H9 (cell line): ENCODE measurements at regions not wholly inside any gene's neighbourhood (a gene's known extent, or its start where the extent isn't known, plus 50 kb on each side); places are given as distances from the start of the nearest gene placed in this dataset.

Experiments used
- DNase-seq: peaks from one replicate; pipeline ENCODE4 v3.0.0-alpha.2; 2017
- H2AFZ ChIP-seq: one replicate; pipeline ENCODE4 v1.6.1; 2013; ENCODE audit warnings: mild to moderate bottlenecking, low read length, control low read depth, moderate library complexity
- H2AK5ac ChIP-seq: 2 replicates; pipeline ENCODE4 v1.6.1; 2013; ENCODE audit warnings: low read length, control low read depth, mixed read lengths; ENCODE audit not compliant: insufficient read length
- H2BK120ac ChIP-seq: one replicate; pipeline ENCODE4 v1.6.1; 2013; ENCODE audit warnings: low read depth, mild to moderate bottlenecking, low read length, control low read depth, inconsistent platforms; ENCODE audit not compliant: poor library complexity, severe bottlenecking
- H2BK12ac ChIP-seq: 2 replicates; pipeline ENCODE4 v1.6.1; 2013; ENCODE audit warnings: low read length, control low read depth, mixed read lengths, low read depth; ENCODE audit not compliant: insufficient read length
- H2BK15ac ChIP-seq: 2 replicates; pipeline ENCODE4 v1.6.1; 2013; ENCODE audit warnings: low read depth, low read length, control low read depth
- H2BK20ac ChIP-seq: one replicate; pipeline ENCODE4 v1.6.1; 2013; ENCODE audit warnings: low read depth, mild to moderate bottlenecking, low read length, control low read depth, inconsistent platforms; ENCODE audit not compliant: poor library complexity, severe bottlenecking
- H2BK5ac ChIP-seq: 2 replicates; pipeline ENCODE4 v1.6.1; 2013; ENCODE audit warnings: low read length, control low read depth, mixed read lengths; ENCODE audit not compliant: insufficient read length
- H3K14ac ChIP-seq: 2 replicates; pipeline ENCODE4 v1.6.1; 2013; ENCODE audit warnings: low read length, control low read depth; ENCODE audit not compliant: insufficient read depth
- H3K18ac ChIP-seq: 2 replicates; pipeline ENCODE4 v1.6.1; 2013; ENCODE audit warnings: low read depth, mild to moderate bottlenecking, mixed read lengths, low read length, control low read depth; ENCODE audit not compliant: insufficient read length
- H3K23ac ChIP-seq: 2 replicates; pipeline ENCODE4 v1.6.1; 2013; ENCODE audit warnings: low read length, control low read depth, mixed read lengths, low read depth; ENCODE audit not compliant: insufficient read length
- H3K23me2 ChIP-seq: 2 replicates; pipeline ENCODE4 v1.6.1; 2013; ENCODE audit warnings: low read depth, mild to moderate bottlenecking, mixed read lengths, low read length, control low read depth; ENCODE audit not compliant: insufficient read length, poor library complexity, severe bottlenecking
- H3K27ac ChIP-seq: 2 replicates; pipeline ENCODE4 v1.5.1; 2013; ENCODE audit warnings: low read length, control low read depth, mixed read lengths, low read depth; ENCODE audit not compliant: insufficient read length
- H3K27me3 ChIP-seq: 2 replicates; pipeline ENCODE4 v1.6.1; 2013; ENCODE audit warnings: low read length, control low read depth, inconsistent platforms; ENCODE audit not compliant: insufficient read depth
- H3K4ac ChIP-seq: 2 replicates; pipeline ENCODE4 v1.6.1; 2013; ENCODE audit warnings: low read depth, mild to moderate bottlenecking, control low read depth, inconsistent platforms, low read length, moderate library complexity
- H3K4me1 ChIP-seq: 2 replicates; pipeline ENCODE4 v1.6.1; 2013; ENCODE audit warnings: low read length, control low read depth, inconsistent platforms; ENCODE audit not compliant: insufficient read depth
- H3K4me2 ChIP-seq: 2 replicates; pipeline ENCODE4 v1.6.1; 2013; ENCODE audit warnings: low read length, control low read depth, mixed read lengths; ENCODE audit not compliant: insufficient read length, insufficient read depth
- H3K56ac ChIP-seq: 2 replicates; pipeline ENCODE4 v1.6.1; 2013; ENCODE audit warnings: low read depth, mild to moderate bottlenecking, mixed read lengths, low read length, control low read depth; ENCODE audit not compliant: insufficient read length
- H3K79me1 ChIP-seq: 2 replicates; pipeline ENCODE4 v1.6.1; 2013; ENCODE audit warnings: low read depth, mild to moderate bottlenecking, moderate library complexity, low read length, control low read depth, inconsistent platforms; ENCODE audit not compliant: insufficient read depth, poor library complexity, severe bottlenecking
- H3K79me2 ChIP-seq: 2 replicates; pipeline ENCODE4 v1.6.1; 2013; ENCODE audit warnings: low read length, control low read depth, inconsistent platforms; ENCODE audit not compliant: insufficient read depth
- H3K9ac ChIP-seq: 2 replicates; pipeline ENCODE4 v1.6.1; 2013; ENCODE audit warnings: low read length, control low read depth, mixed read lengths; ENCODE audit not compliant: insufficient read length; ENCODE audit errors: extremely low read depth
- H3K9me3 ChIP-seq: one replicate; pipeline ENCODE4 v1.6.1; 2013; ENCODE audit warnings: low read depth, low read length, inconsistent platforms; ENCODE audit not compliant: control insufficient read depth
- H3T11ph ChIP-seq: one replicate; pipeline ENCODE4 v1.6.1; 2013; ENCODE audit warnings: mild to moderate bottlenecking, low read length, control low read depth, inconsistent platforms
- H4K20me1 ChIP-seq: one replicate; pipeline ENCODE4 v1.6.1; 2013; ENCODE audit not compliant: control insufficient read depth, insufficient read length, insufficient read depth
- H4K5ac ChIP-seq: 2 replicates; pipeline ENCODE4 v1.6.1; 2013; ENCODE audit warnings: low read depth, mild to moderate bottlenecking, mixed read lengths, low read length, control low read depth; ENCODE audit not compliant: insufficient read length
- H4K8ac ChIP-seq: replicated peaks from 2 replicates; pipeline ENCODE4 v1.6.1; 2013; ENCODE audit warnings: low read length, control low read depth, mixed read lengths, low read depth; ENCODE audit not compliant: insufficient read length
- H4K91ac ChIP-seq: 2 replicates; pipeline ENCODE4 v1.6.1; 2013; ENCODE audit warnings: low read depth, mild to moderate bottlenecking, moderate library complexity, mixed read lengths, low read length, control low read depth; ENCODE audit not compliant: insufficient read length
- H3K27ac Mint-ChIP-seq, 3 experiments: 2 replicates in 2 of 3; 3 replicates in 1 of 3; pipeline ENCODE4 v1.8.0; 2020 to 2021; ENCODE audit warnings: mixed read lengths in 3 of 3, mild to moderate bottlenecking in 1 of 3, moderate library complexity in 1 of 3
- H3K27me3 Mint-ChIP-seq: 2 replicates; pipeline ENCODE4 v1.8.0; 2021; ENCODE audit warnings: low read depth, mild to moderate bottlenecking, moderate library complexity, mixed read lengths
- H3K36me3 Mint-ChIP-seq, 3 experiments: 2 replicates in 2 of 3; 3 replicates in 1 of 3; pipeline ENCODE4 v1.8.0; 2020 to 2021; ENCODE audit warnings: low read depth in 3 of 3, mixed read lengths in 3 of 3; ENCODE audit not compliant: insufficient read depth in 1 of 3
- H3K4me1 Mint-ChIP-seq, 2 experiments: 2 replicates each; pipeline ENCODE4 v1.8.0; 2020; ENCODE audit warnings: mixed read lengths in 2 of 2
- H3K4me3 Mint-ChIP-seq, 2 experiments: 2 replicates in 1 of 2; 3 replicates in 1 of 2; pipeline ENCODE4 v1.8.0; 2020 to 2021; ENCODE audit warnings: mild to moderate bottlenecking in 2 of 2, mixed read lengths in 2 of 2, moderate library complexity in 1 of 2
- H3K9me3 Mint-ChIP-seq, 2 experiments: 2 replicates in 1 of 2; 3 replicates in 1 of 2; pipeline ENCODE4 v1.8.0; 2020; ENCODE audit warnings: mild to moderate bottlenecking in 2 of 2, mixed read lengths in 2 of 2, moderate library complexity in 1 of 2
- CTCF ChIP-seq: fragments of 200-600 bp; sonication (generic); conservative IDR thresholded peaks from 3 replicates; pipeline ENCODE4 v1.8.0; 2021; ENCODE audit warnings: antibody characterized with exemption, mild to moderate bottlenecking
- WGBS: extraction: QIAGEN DNeasy Blood & Tissue Kit; methylation state at CpG from one replicate; pipeline ENCODE4 v1.1.7; 2013; ENCODE audit warnings: missing lambda C conversion rate, low lambda C conversion rate, mixed read lengths; ENCODE audit not compliant: insufficient read length; ENCODE audit errors: extremely low coverage; 5-methylcytosine and 5-hydroxymethylcytosine counted together

DNA sequence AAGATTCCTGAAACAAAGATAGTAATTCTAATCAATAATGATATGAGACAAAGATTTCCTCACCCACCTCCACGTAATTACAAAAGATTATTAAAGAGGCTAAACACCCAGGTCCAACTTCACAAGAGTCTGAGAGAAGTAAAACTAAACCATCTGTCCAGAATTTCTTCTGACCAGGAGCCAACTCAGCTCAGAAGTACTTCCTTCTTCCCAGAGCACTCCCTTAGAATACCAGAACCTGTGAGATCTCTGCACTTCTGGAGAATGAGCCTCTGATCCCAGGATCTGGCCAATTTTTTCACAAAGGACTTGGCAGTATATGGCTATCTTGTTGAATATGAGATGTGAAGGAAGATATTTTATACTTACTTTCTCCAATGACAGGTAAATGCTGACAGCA lies 120.6 kb upstream of the PALMD start:
- no peak overlapping the region for H4K91ac ChIP-seq
- no CpG with 5 or more reads among the region's 1 CpG for WGBS
- H2BK12ac ChIP-seq, result no peak overlapping the region
- H4K8ac ChIP-seq, result no peak overlapping the region
- no peaks in the 10 kb centered on the region for H3K79me1 ChIP-seq
- H3K9me3 Mint-ChIP-seq, result peaks cover 0 to 5% of the 10 kb centered on the region in 2 experiments; a peak in 1 of 5 replicates
- no peak overlapping the region for H3K23ac ChIP-seq
- no peaks in the 10 kb centered on the region for H4K20me1 ChIP-seq
- no peak overlapping the region for H2AK5ac ChIP-seq
- H2BK15ac ChIP-seq, result no peak overlapping the region
- no peak overlapping the region for H2AFZ ChIP-seq
- no peak overlapping the region for H3K4me2 ChIP-seq
- no peak overlapping the region for H2BK120ac ChIP-seq
- H3T11ph ChIP-seq, result no peak overlapping the region
- no peak overlapping the region for H3K18ac ChIP-seq
- no peak overlapping the region for H3K9ac ChIP-seq
- H3K27ac ChIP-seq, result no peak overlapping the region
- no peaks in the 10 kb centered on the region for H3K27me3 Mint-ChIP-seq
- no peak for DNase-seq
- peaks cover 8 to 13% of the 10 kb centered on the region in 2 experiments for H3K4me1 Mint-ChIP-seq
- peaks cover 0 to 1% (median 0%) of the 10 kb centered on the region in 3 experiments; a peak in 2 of 7 replicates for H3K36me3 Mint-ChIP-seq
- no peak overlapping the region for H3K56ac ChIP-seq
- H3K27ac Mint-ChIP-seq, result no peak overlapping the region; a peak in 1 of 7 replicates
- no peaks in the 10 kb centered on the region for H3K9me3 ChIP-seq
- H3K4ac ChIP-seq, result no peak overlapping the region
- H3K4me1 ChIP-seq, result no peaks in the 10 kb centered on the region
- H3K79me2 ChIP-seq, result no peaks in the 10 kb centered on the region
- no peak overlapping the region for H3K4me3 Mint-ChIP-seq
- no peak overlapping the region for H2BK20ac ChIP-seq
- no peak overlapping the region for H2BK5ac ChIP-seq
- H3K27me3 ChIP-seq, result no peaks in the 10 kb centered on the region
- TF ChIP-seq CTCF, result no peak
- H4K5ac ChIP-seq, result no peak overlapping the region
- no peak overlapping the region for H3K14ac ChIP-seq
- no peaks in the 10 kb centered on the region for H3K23me2 ChIP-seq
